GM12892 (cell line): ENCODE measurements at regions not wholly inside any gene's neighbourhood (a gene's known extent, or its start where the extent isn't known, plus 50 kb on each side); places are given as distances from the start of the nearest gene placed in this dataset.

Experiments
- POLR2A ChIP-seq: IDR thresholded peaks from 2 replicates; pipeline ENCODE4 v1.6.1; 2011; ENCODE audit warnings: low read depth, low read length, control low read depth
- POLR2AphosphoS5 ChIP-seq: IDR thresholded peaks from 2 replicates; pipeline ENCODE4 v1.6.1; 2011; ENCODE audit warnings: low read depth, low read length, control low read depth

GRCh38 chr6:133165235-133165634 is 75.9 kb upstream of the EYA4 start:
- TF ChIP-seq POLR2A = no peak
- no peak for TF ChIP-seq POLR2AphosphoS5
